ENCODE measurements at regions not wholly inside any gene's neighbourhood (a gene's known extent, or its start where the extent isn't known, plus 50 kb on each side); places are given as distances from the start of the nearest gene placed in this dataset.

GRCh38 chr6:165967810-165968407 is 199.7 kb downstream of the TBXT start:
- TF ChIP-seq CTCF (IDR thresholded peaks at IDR 0.05) (no peak), POLR2A (IDR thresholded peaks at IDR 0.05) (no peak)

Data from right lobe of liver (tissue), 4 donors.